HG02642 (cell line): ENCODE measurements at regions not wholly inside any gene's neighbourhood (a gene's known extent, or its start where the extent isn't known, plus 50 kb on each side); places are given as distances from the start of the nearest gene placed in this dataset.

Experiments
- ATAC-seq: cut with Tn5 transposase; IDR thresholded peaks from one replicate; pipeline ENCODE4 v1.9.1; 2021; ENCODE audit warnings: mild to moderate bottlenecking; ENCODE audit not compliant: unreplicated experiment, poor library complexity

GRCh38 chr9:90555351-90556057, 87.1 kb downstream of the DIRAS2 start:
- no peak for ATAC-seq

GRCh38 chr9:90556897-90557675, 85.5 kb downstream of the DIRAS2 start:
- no peak for ATAC-seq

GRCh38 chr9:90559075-90560073, 83.2 kb downstream of the DIRAS2 start:
- no peak for ATAC-seq
